Glutamatergic neuron (in vitro differentiated cells): ENCODE measurements at regions not wholly inside any gene's neighbourhood (a gene's known extent, or its start where the extent isn't known, plus 50 kb on each side); places are given as distances from the start of the nearest gene placed in this dataset.

ENCODE experiments used
- DNase-seq: peaks from one replicate; pipeline ENCODE4 v3.0.0; 2022
- H3K27ac Mint-ChIP-seq: one replicate; pipeline ENCODE4 v1.8.0; 2020; ENCODE audit warnings: mild to moderate bottlenecking, mixed read lengths, inconsistent platforms; ENCODE audit not compliant: unreplicated experiment
- H3K27me3 Mint-ChIP-seq: one replicate; pipeline ENCODE4 v1.8.0; 2020; ENCODE audit warnings: mild to moderate bottlenecking, moderate library complexity, mixed read lengths, inconsistent platforms; ENCODE audit not compliant: unreplicated experiment
- H3K36me3 Mint-ChIP-seq: one replicate; pipeline ENCODE4 v1.8.0; 2020; ENCODE audit warnings: mild to moderate bottlenecking, mixed read lengths, inconsistent platforms; ENCODE audit not compliant: unreplicated experiment
- H3K4me1 Mint-ChIP-seq: one replicate; pipeline ENCODE4 v1.8.0; 2020; ENCODE audit warnings: mild to moderate bottlenecking, low read depth, mixed read lengths, inconsistent platforms; ENCODE audit not compliant: unreplicated experiment
- H3K4me3 Mint-ChIP-seq: one replicate; pipeline ENCODE4 v1.8.0; 2020; ENCODE audit warnings: mild to moderate bottlenecking, mixed read lengths, inconsistent platforms; ENCODE audit not compliant: unreplicated experiment
- H3K9me3 Mint-ChIP-seq: one replicate; pipeline ENCODE4 v1.8.0; 2020; ENCODE audit warnings: mild to moderate bottlenecking, moderate library complexity, mixed read lengths, inconsistent platforms; ENCODE audit not compliant: unreplicated experiment
- CTCF ChIP-seq: fragments of 200-600 bp; sonication (generic); IDR thresholded peaks from one replicate; pipeline ENCODE4 v1.5.0; 2021; ENCODE audit not compliant: partially characterized antibody, unreplicated experiment

GRCh38 chr9:75505654-75506053 is 384.8 kb upstream of the PCSK5 start:
- Mint-ChIP-seq H3K4me3 (no peak overlapping the region), H3K4me1 (no peaks in the 10 kb centered on the region), H3K27me3 (no peaks in the 10 kb centered on the region), H3K36me3 (no peaks in the 10 kb centered on the region), H3K9me3 (no peaks in the 10 kb centered on the region), H3K27ac (no peak overlapping the region)
- DNase-seq, result no peak
- TF ChIP-seq CTCF, result no peak

- H3K4me3 Mint-ChIP-seq, result no peak overlapping the region
- no peak for TF ChIP-seq CTCF
- no peaks in the 10 kb centered on the region for H3K4me1 Mint-ChIP-seq
- no peak overlapping the region for H3K27ac Mint-ChIP-seq
- H3K27me3 Mint-ChIP-seq, result peaks cover 3% of the 10 kb centered on the region
- H3K9me3 Mint-ChIP-seq, result peaks cover 1% of the 10 kb centered on the region
- peaks cover 5% of the 10 kb centered on the region for H3K36me3 Mint-ChIP-seq
- no peak for DNase-seq
Measured at GRCh38 chr9:75529463-75529862, 361.0 kb upstream of the PCSK5 start.

- Mint-ChIP-seq H3K27me3 (peaks cover 3% of the 10 kb centered on the region), H3K36me3 (peaks cover 5% of the 10 kb centered on the region), H3K27ac (no peak overlapping the region), H3K9me3 (no peaks in the 10 kb centered on the region), H3K4me1 (no peaks in the 10 kb centered on the region), H3K4me3 (no peak overlapping the region)
- DNase-seq, result no peak
- no peak for TF ChIP-seq CTCF
Measured at GRCh38 chr9:75531588-75531987, 358.9 kb upstream of the PCSK5 start.

- Mint-ChIP-seq H3K36me3 (no peaks in the 10 kb centered on the region), H3K4me3 (no peak overlapping the region), H3K4me1 (no peaks in the 10 kb centered on the region), H3K9me3 (no peaks in the 10 kb centered on the region), H3K27ac (no peak overlapping the region), H3K27me3 (peaks cover 3% of the 10 kb centered on the region)
- no peak for DNase-seq
- no peak for TF ChIP-seq CTCF
Measured at GRCh38 chr9:75532233-75533050, 358.0 kb upstream of the PCSK5 start.

- Mint-ChIP-seq H3K36me3 (no peaks in the 10 kb centered on the region), H3K4me3 (no peak overlapping the region), H3K9me3 (no peaks in the 10 kb centered on the region), H3K27me3 (peaks cover 3% of the 10 kb centered on the region), H3K27ac (no peak overlapping the region), H3K4me1 (no peaks in the 10 kb centered on the region)
- TF ChIP-seq CTCF, result no peak
- no peak for DNase-seq
Measured at GRCh38 chr9:75539523-75539922, 350.9 kb upstream of the PCSK5 start.
